GM10248 (cell line): ENCODE measurements at regions not wholly inside any gene's neighbourhood (a gene's known extent, or its start where the extent isn't known, plus 50 kb on each side); places are given as distances from the start of the nearest gene placed in this dataset.

ENCODE experiments used
- CTCF ChIA-PET: fragments of 300-600 bp; sonication (Branson Sonifier 250); formaldehyde crosslinking; extraction: SDS; loops from one replicate; lab custom pipeline; 2021; ENCODE audit warnings: antibody characterized with exemption; lab: Yijun Ruan, JAX
- POLR2A ChIA-PET: fragments of 350-650 bp; sonication (Branson Sonifier 250); formaldehyde crosslinking; extraction: SDS; loops from one replicate; lab custom pipeline; 2020; ENCODE audit warnings: antibody characterized with exemption; lab: Yijun Ruan, JAX
- DNase-seq: peaks from one replicate; pipeline ENCODE4 v3.0.0; 2012; ENCODE audit errors: extremely low spot score
- TF ChIP-seq, protein P1 (sequence below): IDR thresholded peaks from 2 replicates; pipeline ENCODE4 v1.5.1; 2012; ENCODE audit warnings: mild to moderate bottlenecking, low read depth; ENCODE audit errors: extremely low read depth, missing control alignments, control extremely low read depth

DNA sequence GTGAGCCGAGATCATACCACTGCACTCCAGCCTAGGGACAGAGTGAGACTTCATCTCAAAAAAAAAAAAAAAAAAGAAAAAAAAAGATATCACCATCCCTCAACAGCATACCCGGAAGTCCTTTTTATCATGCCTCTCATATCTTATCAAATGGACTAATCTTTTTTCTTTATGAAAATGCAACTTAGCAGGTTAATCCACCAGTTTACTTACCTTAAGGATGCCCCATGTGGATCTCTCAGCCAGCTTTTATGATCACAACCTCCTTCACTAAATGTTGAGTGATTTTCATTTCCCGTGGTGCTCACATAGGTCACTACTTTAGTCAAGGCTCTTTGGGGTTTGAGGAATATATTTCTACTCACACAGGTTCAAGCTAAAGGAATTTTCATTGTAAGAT is 248.8 kb upstream of the TBX3 start:
- CTCF ChIA-PET = no interaction called here

DNA sequence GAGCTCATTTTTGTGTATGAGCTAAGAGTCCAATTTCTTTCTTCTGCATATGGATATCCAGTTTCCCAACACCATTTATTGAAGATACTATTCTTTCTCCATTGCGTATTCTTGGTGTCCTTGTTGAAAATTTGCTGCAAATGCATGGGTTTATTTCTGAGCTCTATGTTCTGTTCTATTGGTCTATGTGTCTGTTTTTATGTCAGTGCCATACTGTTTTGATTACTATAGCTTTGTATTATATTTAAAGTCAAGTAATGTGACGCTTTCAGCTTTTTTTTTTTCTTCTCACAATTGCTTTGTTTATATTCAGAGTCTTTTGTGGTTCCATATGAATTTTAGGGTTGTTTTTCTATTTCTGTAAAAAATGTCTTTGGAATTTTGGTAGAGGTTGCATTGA is 247.1 kb upstream of the TBX3 start:
- ChIA-PET CTCF (interaction anchor here (0.9 kb wide), 1 partner anchor 12 kb away, joined by 3 read pairs; no protein-coding TSS in a partner anchor), POLR2A (no interaction called here)
- DNase-seq = no peak
- TF ChIP-seq, protein P1, sequence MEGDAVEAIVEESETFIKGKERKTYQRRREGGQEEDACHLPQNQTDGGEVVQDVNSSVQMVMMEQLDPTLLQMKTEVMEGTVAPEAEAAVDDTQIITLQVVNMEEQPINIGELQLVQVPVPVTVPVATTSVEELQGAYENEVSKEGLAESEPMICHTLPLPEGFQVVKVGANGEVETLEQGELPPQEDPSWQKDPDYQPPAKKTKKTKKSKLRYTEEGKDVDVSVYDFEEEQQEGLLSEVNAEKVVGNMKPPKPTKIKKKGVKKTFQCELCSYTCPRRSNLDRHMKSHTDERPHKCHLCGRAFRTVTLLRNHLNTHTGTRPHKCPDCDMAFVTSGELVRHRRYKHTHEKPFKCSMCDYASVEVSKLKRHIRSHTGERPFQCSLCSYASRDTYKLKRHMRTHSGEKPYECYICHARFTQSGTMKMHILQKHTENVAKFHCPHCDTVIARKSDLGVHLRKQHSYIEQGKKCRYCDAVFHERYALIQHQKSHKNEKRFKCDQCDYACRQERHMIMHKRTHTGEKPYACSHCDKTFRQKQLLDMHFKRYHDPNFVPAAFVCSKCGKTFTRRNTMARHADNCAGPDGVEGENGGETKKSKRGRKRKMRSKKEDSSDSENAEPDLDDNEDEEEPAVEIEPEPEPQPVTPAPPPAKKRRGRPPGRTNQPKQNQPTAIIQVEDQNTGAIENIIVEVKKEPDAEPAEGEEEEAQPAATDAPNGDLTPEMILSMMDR = no peak

More for the DNA sequence above, 248.8 kb upstream of the TBX3 start:
- DNase-seq = no peak
- POLR2A ChIA-PET = no interaction called here
- TF ChIP-seq, protein P1 = no peak

DNA sequence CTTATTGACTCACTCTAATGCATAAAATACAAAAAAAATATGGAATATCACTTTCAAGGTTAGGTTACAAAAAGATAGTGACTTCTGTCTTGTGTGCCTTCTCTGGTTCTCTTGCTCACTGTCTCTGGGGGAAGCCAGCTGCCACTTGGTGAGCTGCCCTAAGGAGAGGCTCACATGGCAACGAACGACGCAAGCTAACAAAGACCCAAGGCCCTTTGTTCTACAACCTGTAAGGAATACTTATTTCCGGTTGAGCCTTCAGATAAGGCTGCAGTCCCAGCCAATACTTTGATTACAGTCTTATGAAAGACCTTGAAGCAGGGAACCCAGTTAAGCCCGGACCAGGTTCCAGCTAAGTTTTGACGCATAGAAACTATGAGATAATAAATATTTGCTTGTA is 242.4 kb upstream of the TBX3 start:
- no peak for DNase-seq
- ChIA-PET POLR2A (no interaction called here), CTCF (interaction anchor here (1.2 kb wide), 1 partner anchor 9 kb away, joined by 3 read pairs; no protein-coding TSS in a partner anchor)
- TF ChIP-seq, protein P1 = no peak

DNA sequence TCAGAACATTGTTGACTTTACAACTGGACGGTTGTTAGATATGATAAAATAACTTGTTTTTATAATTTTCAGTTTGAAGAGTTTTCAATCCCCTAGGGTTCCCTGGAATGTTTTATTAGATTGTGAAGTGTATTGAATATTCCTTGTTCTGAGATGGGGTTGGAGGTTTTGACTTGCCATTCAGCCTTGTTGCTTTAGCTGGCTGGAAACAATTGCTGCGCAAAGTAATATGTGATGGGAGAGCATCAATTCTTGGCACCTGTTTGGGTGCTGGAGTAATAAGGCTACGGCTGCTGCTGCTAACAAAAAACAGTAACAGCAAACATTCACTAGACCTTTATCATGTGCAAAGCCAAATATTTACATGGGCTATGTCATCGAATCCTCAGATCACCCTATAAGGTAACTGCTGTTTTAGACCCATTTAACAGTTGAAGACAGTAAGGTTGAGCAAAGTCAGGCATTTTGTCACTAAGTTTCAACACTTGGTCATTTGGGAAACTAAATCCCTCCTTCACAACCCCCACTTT is 241.0 kb upstream of the TBX3 start:
- ChIA-PET CTCF (no interaction called here), POLR2A (no interaction called here)

DNA sequence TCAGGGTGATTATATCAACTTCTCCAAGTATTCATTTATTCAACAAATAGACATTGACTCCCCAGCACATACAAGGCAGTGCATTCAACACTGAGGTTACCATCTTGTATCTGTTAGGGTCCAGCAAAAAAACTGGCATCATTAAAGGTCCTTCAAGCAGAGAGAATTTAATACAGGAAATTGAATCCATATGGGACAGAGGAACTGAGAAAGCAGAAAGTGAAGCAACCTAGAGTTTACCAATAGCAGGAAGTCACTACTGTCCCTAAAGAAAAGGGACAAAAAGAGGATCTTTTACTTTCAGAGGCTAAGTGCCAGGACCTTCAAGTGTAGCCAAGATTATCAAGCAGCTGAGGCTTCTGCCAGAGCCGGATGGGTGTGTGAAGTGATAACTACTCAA is 237.8 kb upstream of the TBX3 start:
- TF ChIP-seq, protein P1 = no peak
- ChIA-PET POLR2A (no interaction called here), CTCF (no interaction called here)
- DNase-seq = no peak

More for the DNA sequence above, 241.0 kb upstream of the TBX3 start:
- no peak for DNase-seq
- TF ChIP-seq, protein P1 = no peak

DNA sequence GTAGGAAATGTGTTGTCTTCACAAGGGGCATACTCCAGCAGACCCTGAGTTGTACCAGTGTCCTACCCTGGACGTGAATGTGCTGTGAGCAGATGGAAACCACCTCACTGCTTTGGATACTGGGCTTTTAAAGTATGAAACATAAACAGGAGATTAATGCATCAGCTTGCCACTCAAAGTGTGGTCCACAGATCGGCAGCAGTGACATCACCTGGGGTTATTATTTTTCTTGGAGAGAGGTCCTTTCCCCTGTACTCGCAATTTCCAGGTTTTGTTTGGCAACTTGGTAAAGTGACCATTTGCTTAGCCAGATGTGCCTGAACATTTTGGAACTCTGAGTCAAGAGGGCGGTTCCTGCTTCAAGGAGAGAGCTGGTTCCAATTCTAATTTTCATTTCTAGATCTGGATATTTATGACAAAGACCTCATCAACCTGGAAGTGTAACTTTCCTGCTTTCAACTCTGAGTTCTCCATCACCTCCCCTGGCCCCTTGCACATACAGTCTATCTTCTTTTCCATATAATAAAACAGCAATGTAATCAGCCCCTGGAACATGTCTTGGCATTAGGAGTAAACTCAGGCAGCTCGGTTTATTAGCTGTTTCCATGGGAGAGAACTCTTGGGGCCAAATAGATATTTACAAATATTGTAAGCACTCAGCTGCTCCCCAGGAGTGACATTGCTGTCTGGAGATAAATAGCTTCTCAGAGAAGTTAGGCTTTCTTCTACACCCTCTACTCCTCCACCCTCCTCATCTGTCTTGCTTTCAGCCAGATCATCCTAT is 237.0 kb upstream of the TBX3 start:
- no peak for DNase-seq
- ChIA-PET CTCF (no interaction called here), POLR2A (no interaction called here)
- TF ChIP-seq, protein P1 = no peak
